Keratinocyte (primary cell): ENCODE measurements at regions not wholly inside any gene's neighbourhood (a gene's known extent, or its start where the extent isn't known, plus 50 kb on each side); places are given as distances from the start of the nearest gene placed in this dataset.

Experiments
- CTCF ChIP-seq, 3 experiments: IDR thresholded peaks in 1 of 3; conservative IDR thresholded peaks in 1 of 3; optimal IDR thresholded peaks in 1 of 3; 2 replicates in 2 of 3; 3 replicates in 1 of 3; pipeline versions ENCODE3 to v1.5.1; 2011; ENCODE audit warnings: low read length in 3 of 3, mild to moderate bottlenecking in 3 of 3, moderate library complexity in 2 of 3, control low read depth in 1 of 3, inconsistent platforms in 1 of 3; ENCODE audit not compliant: insufficient read depth in 2 of 3; ENCODE audit errors: extremely low read depth in 1 of 3
- EZH2 ChIP-seq: IDR thresholded peaks from one replicate; pipeline ENCODE4 v1.6.1; 2012; ENCODE audit warnings: inconsistent platforms, mild to moderate bottlenecking, low read length, moderate library complexity

- no peak for TF ChIP-seq CTCF (optimal IDR thresholded peaks at IDR 0.05 in 1 of 3, IDR thresholded peaks at IDR 0.05 in 1 of 3, conservative IDR thresholded peaks at IDR 0.05 in 1 of 3; ENCODE audit: extremely low read depth in 1 of 3, insufficient read depth in 2 of 3, low read length in 3 of 3)
- TF ChIP-seq EZH2: no peak
Measured at GRCh38 chr18:49731860-49732311, 81.4 kb downstream of the ACAA2 start.
